Activated T-helper 17 cell treated with anti-CD3 and anti-CD28 coated beads, Interleukin-2, amount 50 U/mL, for 72 hours (primary cell): ENCODE measurements at regions not wholly inside any gene's neighbourhood (a gene's known extent, or its start where the extent isn't known, plus 50 kb on each side); places are given as distances from the start of the nearest gene placed in this dataset.
"Not testable (repeated sequence)": the region's sequence is repeated elsewhere in the genome, so short reads cannot be mapped to it uniquely, and the experiment has no call there.

Experiments
- ATAC-seq: fragments of 150-1000 bp; cut with Tn5 transposase; replicated peaks from 2 replicates; pipeline ENCODE4 v1.10.0; 2021; ENCODE audit warnings: mild to moderate bottlenecking, moderate library complexity
- H3K27ac Mint-ChIP-seq: one replicate; pipeline ENCODE4 v1.8.0; 2022; ENCODE audit warnings: mixed read lengths
- H3K27me3 Mint-ChIP-seq: one replicate; pipeline ENCODE4 v1.8.0; 2022; ENCODE audit warnings: mixed read lengths
- H3K36me3 Mint-ChIP-seq: one replicate; pipeline ENCODE4 v1.8.0; 2022; ENCODE audit warnings: low read depth, mild to moderate bottlenecking, mixed read lengths
- H3K4me1 Mint-ChIP-seq: one replicate; pipeline ENCODE4 v1.8.0; 2022; ENCODE audit warnings: mixed read lengths
- H3K4me3 Mint-ChIP-seq: one replicate; pipeline ENCODE4 v1.8.0; 2022; ENCODE audit warnings: mild to moderate bottlenecking, mixed read lengths
- H3K9me3 Mint-ChIP-seq: one replicate; pipeline ENCODE4 v1.8.0; 2022; ENCODE audit warnings: mixed read lengths

GRCh38 chr14:28301179-28301578, 465.4 kb upstream of the FOXG1 start:
- Mint-ChIP-seq H3K4me3 (no peak overlapping the region), H3K4me1 (no peaks in the 10 kb centered on the region), H3K9me3 (peaks cover 16% of the 10 kb centered on the region), H3K27me3 (no peaks in the 10 kb centered on the region), H3K36me3 (no peaks in the 10 kb centered on the region), H3K27ac (no peak overlapping the region)
- ATAC-seq = no peak

GRCh38 chr14:28303248-28303647, 463.3 kb upstream of the FOXG1 start:
- no peak for ATAC-seq
- Mint-ChIP-seq H3K27me3 (no peaks in the 10 kb centered on the region), H3K27ac (no peak overlapping the region), H3K9me3 (peaks cover 19% of the 10 kb centered on the region), H3K36me3 (no peaks in the 10 kb centered on the region), H3K4me3 (no peak overlapping the region), H3K4me1 (no peaks in the 10 kb centered on the region)

GRCh38 chr14:28305938-28306337, 460.6 kb upstream of the FOXG1 start:
- no peak overlapping the region for H3K27ac Mint-ChIP-seq
- H3K27me3 Mint-ChIP-seq = no peaks in the 10 kb centered on the region
- no peak overlapping the region for H3K4me3 Mint-ChIP-seq
- H3K36me3 Mint-ChIP-seq = no peaks in the 10 kb centered on the region
- peaks cover 25% of the 10 kb centered on the region for H3K9me3 Mint-ChIP-seq
- ATAC-seq = no peak
- H3K4me1 Mint-ChIP-seq = no peaks in the 10 kb centered on the region

- peaks cover 25% of the 10 kb centered on the region for H3K9me3 Mint-ChIP-seq
- no peaks in the 10 kb centered on the region for H3K36me3 Mint-ChIP-seq
- H3K27ac Mint-ChIP-seq = no peak overlapping the region
- no peak overlapping the region for H3K4me3 Mint-ChIP-seq
- no peaks in the 10 kb centered on the region for H3K27me3 Mint-ChIP-seq
- no peaks in the 10 kb centered on the region for H3K4me1 Mint-ChIP-seq
- no peak for ATAC-seq
Measured at GRCh38 chr14:28307506-28307905, 459.1 kb upstream of the FOXG1 start.

- Mint-ChIP-seq H3K36me3 (no peaks in the 10 kb centered on the region), H3K9me3 (peaks cover 18% of the 10 kb centered on the region), H3K4me1 (no peaks in the 10 kb centered on the region), H3K4me3 (no peak overlapping the region), H3K27me3 (no peaks in the 10 kb centered on the region), H3K27ac (no peak overlapping the region)
- ATAC-seq = no peak
Measured at GRCh38 chr14:28308734-28309133, 457.9 kb upstream of the FOXG1 start.

- H3K36me3 Mint-ChIP-seq, H3K27ac Mint-ChIP-seq, ATAC-seq, H3K9me3 Mint-ChIP-seq, H3K27me3 Mint-ChIP-seq, H3K4me3 Mint-ChIP-seq, H3K4me1 Mint-ChIP-seq: not testable (repeated sequence)
Measured at GRCh38 chr14:28317890-28318675, 448.5 kb upstream of the FOXG1 start.

GRCh38 chr14:28321475-28322244, 444.9 kb upstream of the FOXG1 start:
- no peaks in the 10 kb centered on the region for H3K4me1 Mint-ChIP-seq
- ATAC-seq = no peak
- H3K27me3 Mint-ChIP-seq = no peaks in the 10 kb centered on the region
- H3K4me3 Mint-ChIP-seq = no peak overlapping the region
- H3K36me3 Mint-ChIP-seq = no peaks in the 10 kb centered on the region
- peaks cover 6% of the 10 kb centered on the region for H3K9me3 Mint-ChIP-seq
- no peak overlapping the region for H3K27ac Mint-ChIP-seq

GRCh38 chr14:28323366-28323765, 443.2 kb upstream of the FOXG1 start:
- Mint-ChIP-seq H3K4me3 (no peak overlapping the region), H3K27me3 (no peaks in the 10 kb centered on the region), H3K36me3 (no peaks in the 10 kb centered on the region)

GRCh38 chr14:28323951-28324741, 442.4 kb upstream of the FOXG1 start:
- ATAC-seq = no peak
- Mint-ChIP-seq H3K9me3 (peaks cover 6% of the 10 kb centered on the region), H3K27ac (no peak overlapping the region), H3K4me3 (no peak overlapping the region), H3K27me3 (no peaks in the 10 kb centered on the region), H3K4me1 (no peaks in the 10 kb centered on the region), H3K36me3 (no peaks in the 10 kb centered on the region)

More at GRCh38 chr14:28323366-28323765, 443.2 kb upstream of the FOXG1 start:
- H3K27ac Mint-ChIP-seq = no peak overlapping the region
- no peak for ATAC-seq
- H3K9me3 Mint-ChIP-seq = peaks cover 6% of the 10 kb centered on the region
- H3K4me1 Mint-ChIP-seq = no peaks in the 10 kb centered on the region

GRCh38 chr14:28340816-28341215, 425.8 kb upstream of the FOXG1 start:
- H3K4me3 Mint-ChIP-seq = no peak overlapping the region
- no peak overlapping the region for H3K27ac Mint-ChIP-seq
- ATAC-seq = no peak
- peaks cover 15% of the 10 kb centered on the region for H3K9me3 Mint-ChIP-seq
- no peaks in the 10 kb centered on the region for H3K36me3 Mint-ChIP-seq
- no peaks in the 10 kb centered on the region for H3K4me1 Mint-ChIP-seq
- no peaks in the 10 kb centered on the region for H3K27me3 Mint-ChIP-seq

GRCh38 chr14:28344381-28344780, 422.2 kb upstream of the FOXG1 start:
- Mint-ChIP-seq H3K27me3 (no peaks in the 10 kb centered on the region), H3K4me3 (no peak overlapping the region), H3K9me3 (peaks cover 17% of the 10 kb centered on the region), H3K27ac (no peak overlapping the region), H3K4me1 (no peaks in the 10 kb centered on the region), H3K36me3 (no peaks in the 10 kb centered on the region)
- ATAC-seq = no peak

- H3K4me1 Mint-ChIP-seq = no peaks in the 10 kb centered on the region
- ATAC-seq = no peak
- H3K4me3 Mint-ChIP-seq = no peak overlapping the region
Measured at GRCh38 chr14:28348797-28349196, 417.8 kb upstream of the FOXG1 start.

GRCh38 chr14:28356819-28357218, 409.8 kb upstream of the FOXG1 start:
- H3K4me3 Mint-ChIP-seq = no peak overlapping the region
- H3K9me3 Mint-ChIP-seq = peaks cover 5% of the 10 kb centered on the region
- H3K27ac Mint-ChIP-seq = no peak overlapping the region
- H3K36me3 Mint-ChIP-seq = no peaks in the 10 kb centered on the region
- no peak for ATAC-seq
- no peaks in the 10 kb centered on the region for H3K4me1 Mint-ChIP-seq
- no peaks in the 10 kb centered on the region for H3K27me3 Mint-ChIP-seq

More at GRCh38 chr14:28348797-28349196, 417.8 kb upstream of the FOXG1 start:
- no peaks in the 10 kb centered on the region for H3K27me3 Mint-ChIP-seq
- H3K36me3 Mint-ChIP-seq = no peaks in the 10 kb centered on the region
- no peak overlapping the region for H3K27ac Mint-ChIP-seq
- peaks cover 19% of the 10 kb centered on the region for H3K9me3 Mint-ChIP-seq

GRCh38 chr14:28361486-28361885, 405.1 kb upstream of the FOXG1 start:
- H3K36me3 Mint-ChIP-seq = no peaks in the 10 kb centered on the region
- no peak overlapping the region for H3K27ac Mint-ChIP-seq
- peaks cover 5% of the 10 kb centered on the region for H3K9me3 Mint-ChIP-seq
- H3K4me3 Mint-ChIP-seq = no peak overlapping the region
- no peaks in the 10 kb centered on the region for H3K4me1 Mint-ChIP-seq
- H3K27me3 Mint-ChIP-seq = no peaks in the 10 kb centered on the region
- no peak for ATAC-seq
